RWPE1 (cell line): ENCODE measurements at regions not wholly inside any gene's neighbourhood (a gene's known extent, or its start where the extent isn't known, plus 50 kb on each side); places are given as distances from the start of the nearest gene placed in this dataset.
"Not testable (repeated sequence)": the region's sequence is repeated elsewhere in the genome, so short reads cannot be mapped to it uniquely, and the experiment has no call there.

ENCODE experiments used
- CTCF ChIA-PET: fragments of 350-600 bp; sonication (Branson Sonifier 250); formaldehyde crosslinking; extraction: SDS; loops from one replicate; lab custom pipeline; 2021; lab: Yijun Ruan, JAX
- POLR2A ChIA-PET: fragments of 400-600 bp; formaldehyde crosslinking; extraction: SDS; loops from one replicate; lab custom pipeline; 2020; ENCODE audit warnings: antibody characterized with exemption; ENCODE audit not compliant: low non-redundant PET; lab: Yijun Ruan, JAX
- DNase-seq: peaks from one replicate; pipeline ENCODE4 v3.0.0; 2012; ENCODE audit warnings: low spot score
- H3K27ac ChIP-seq: fragments of 450-650 bp; 2 replicates; pipeline ENCODE4 v1.5.1; 2017
- TF ChIP-seq, protein P1 (sequence below): fragments of 450-650 bp; conservative IDR thresholded peaks from 2 replicates; pipeline ENCODE4 v1.5.1; 2017; ENCODE audit warnings: low read depth, mild to moderate bottlenecking

- no peak for DNase-seq
- no peak overlapping the region for H3K27ac ChIP-seq
- POLR2A ChIA-PET = no interaction called here
- CTCF ChIA-PET = no interaction called here
- TF ChIP-seq, protein P1, sequence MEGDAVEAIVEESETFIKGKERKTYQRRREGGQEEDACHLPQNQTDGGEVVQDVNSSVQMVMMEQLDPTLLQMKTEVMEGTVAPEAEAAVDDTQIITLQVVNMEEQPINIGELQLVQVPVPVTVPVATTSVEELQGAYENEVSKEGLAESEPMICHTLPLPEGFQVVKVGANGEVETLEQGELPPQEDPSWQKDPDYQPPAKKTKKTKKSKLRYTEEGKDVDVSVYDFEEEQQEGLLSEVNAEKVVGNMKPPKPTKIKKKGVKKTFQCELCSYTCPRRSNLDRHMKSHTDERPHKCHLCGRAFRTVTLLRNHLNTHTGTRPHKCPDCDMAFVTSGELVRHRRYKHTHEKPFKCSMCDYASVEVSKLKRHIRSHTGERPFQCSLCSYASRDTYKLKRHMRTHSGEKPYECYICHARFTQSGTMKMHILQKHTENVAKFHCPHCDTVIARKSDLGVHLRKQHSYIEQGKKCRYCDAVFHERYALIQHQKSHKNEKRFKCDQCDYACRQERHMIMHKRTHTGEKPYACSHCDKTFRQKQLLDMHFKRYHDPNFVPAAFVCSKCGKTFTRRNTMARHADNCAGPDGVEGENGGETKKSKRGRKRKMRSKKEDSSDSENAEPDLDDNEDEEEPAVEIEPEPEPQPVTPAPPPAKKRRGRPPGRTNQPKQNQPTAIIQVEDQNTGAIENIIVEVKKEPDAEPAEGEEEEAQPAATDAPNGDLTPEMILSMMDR = no peak
These were observed 357.6 kb downstream of the SFMBT2 start for GRCh38 chr10:7053195-7053594.

DNA sequence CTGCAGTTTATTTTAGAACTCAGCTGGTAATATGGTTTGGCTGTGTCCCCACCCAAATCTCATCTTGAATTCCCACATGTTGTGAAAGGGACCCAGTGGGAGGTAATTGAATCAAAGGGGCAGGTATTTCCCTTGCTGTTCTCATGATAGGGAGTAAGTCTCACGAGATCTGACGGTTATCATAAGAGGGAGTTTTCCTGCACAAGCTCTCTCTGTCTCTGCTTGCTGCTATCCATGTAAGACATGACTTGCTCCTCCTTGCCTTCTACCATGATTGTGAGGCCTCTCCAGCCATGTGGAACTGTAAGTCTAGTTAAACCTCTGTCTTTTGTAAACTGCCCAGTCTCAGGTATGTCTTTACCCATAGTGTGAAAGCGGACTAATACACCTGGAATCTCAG is 360.8 kb downstream of the SFMBT2 start:
- H3K27ac ChIP-seq, DNase-seq, POLR2A ChIA-PET: not testable (repeated sequence)
- CTCF ChIA-PET = interaction anchor here (0.6 kb wide), 1 partner anchor 130 kb away, joined by 5 read pairs; no protein-coding TSS in a partner anchor

DNA sequence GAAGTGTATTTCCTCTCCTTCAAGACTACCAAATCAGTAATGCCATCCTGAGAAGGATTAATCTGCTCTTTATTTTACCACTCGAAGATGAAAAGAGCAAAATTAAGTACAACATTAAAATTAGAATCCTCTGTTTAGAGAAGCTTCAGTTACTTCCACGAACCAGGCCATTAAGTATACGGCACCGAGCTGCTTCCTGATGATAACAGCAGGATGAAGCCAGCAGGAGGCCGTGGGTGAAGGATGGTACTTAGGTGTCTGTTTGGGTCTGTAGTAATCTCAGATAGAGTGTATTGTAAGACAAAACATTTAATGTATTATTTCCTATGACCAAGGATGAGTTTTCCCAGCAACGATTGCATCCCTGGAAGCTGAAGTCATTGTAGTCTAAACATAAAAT is 362.8 kb downstream of the SFMBT2 start:
- POLR2A ChIA-PET = no interaction called here

DNA sequence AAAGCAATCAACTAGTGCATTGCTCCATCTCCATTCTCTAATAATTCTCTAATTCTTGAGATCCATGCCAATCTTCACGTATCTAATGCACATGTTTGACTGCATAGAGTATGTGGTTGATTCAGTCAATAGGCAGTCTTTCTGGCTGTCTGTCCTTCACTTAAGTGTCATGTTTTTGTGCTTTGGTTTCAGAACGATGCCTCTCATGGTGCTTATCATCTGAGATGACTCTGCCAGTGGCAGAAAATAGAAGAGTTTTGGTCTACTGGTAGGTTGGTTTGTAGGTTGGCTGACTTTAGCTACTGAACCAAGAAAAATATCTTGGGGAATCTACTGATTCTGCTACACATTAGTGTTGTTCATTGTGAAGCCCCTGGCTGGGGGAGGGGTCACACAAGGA is 364.2 kb downstream of the SFMBT2 start:
- DNase-seq = no peak
- CTCF ChIA-PET = no interaction called here
- POLR2A ChIA-PET = no interaction called here
- no peak overlapping the region for H3K27ac ChIP-seq
- TF ChIP-seq, protein P1 = no peak

More for the DNA sequence above, 362.8 kb downstream of the SFMBT2 start:
- TF ChIP-seq, protein P1 = no peak
- H3K27ac ChIP-seq = no peak overlapping the region
- CTCF ChIA-PET = no interaction called here
- no peak for DNase-seq

GRCh38 chr10:7045891-7046599 is 364.8 kb downstream of the SFMBT2 start:
- no peak overlapping the region for H3K27ac ChIP-seq
- no peak for DNase-seq
- ChIA-PET CTCF (no interaction called here), POLR2A (no interaction called here)
- TF ChIP-seq, protein P1 = no peak

DNA sequence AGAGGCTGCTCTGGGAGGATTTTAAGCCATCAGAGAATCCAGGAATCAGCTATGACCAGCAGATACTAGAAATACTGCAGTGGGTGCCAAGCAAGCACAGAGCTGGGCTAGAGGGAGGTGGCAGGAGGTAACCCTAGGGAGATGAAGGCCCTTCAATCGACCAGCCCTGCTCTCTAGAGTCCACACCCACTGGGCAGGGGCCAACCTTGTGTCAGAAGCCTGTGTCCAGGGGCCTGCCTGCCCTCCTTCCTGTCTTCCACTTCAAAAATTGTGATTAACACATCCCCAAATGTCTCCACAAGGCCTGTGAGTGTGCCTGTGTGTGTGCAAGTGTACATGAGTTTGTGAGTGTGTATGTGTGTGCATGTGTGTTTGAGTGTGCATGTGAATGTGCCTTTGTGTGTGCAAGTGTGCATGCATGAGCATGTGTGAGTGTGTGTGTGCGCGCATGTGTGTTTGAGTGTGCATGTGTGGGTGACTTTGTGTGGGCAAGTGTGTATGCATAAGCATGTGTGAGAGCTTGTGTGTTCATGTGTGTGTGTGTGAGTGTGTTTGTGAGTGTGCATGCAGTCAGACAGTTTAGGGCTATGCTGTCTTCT is 367.7 kb downstream of the SFMBT2 start:
- no peak for DNase-seq
- H3K27ac ChIP-seq = no peak overlapping the region
- CTCF ChIA-PET = no interaction called here
- TF ChIP-seq, protein P1 = no peak
- POLR2A ChIA-PET = no interaction called here

GRCh38 chr10:7042419-7043054 is 368.3 kb downstream of the SFMBT2 start:
- DNase-seq = no peak
- ChIA-PET POLR2A (no interaction called here), CTCF (no interaction called here)
- TF ChIP-seq, protein P1 = no peak
- H3K27ac ChIP-seq = no peak overlapping the region
